H1 (cell line): ENCODE measurements at regions not wholly inside any gene's neighbourhood (a gene's known extent, or its start where the extent isn't known, plus 50 kb on each side); places are given as distances from the start of the nearest gene placed in this dataset.

ENCODE experiments used
- CTCF ChIA-PET: fragments of 300-600 bp; sonication (Branson Sonifier 250); formaldehyde crosslinking; loops from one replicate; lab custom pipeline; 2021; ENCODE audit not compliant: partially characterized antibody; lab: Charles Lee
- POLR2A ChIA-PET: fragments of 300-600 bp; sonication (Branson Sonifier 250); formaldehyde crosslinking; loops from one replicate; lab custom pipeline; 2021; ENCODE audit warnings: inconsistent platforms; ENCODE audit not compliant: partially characterized antibody; lab: Charles Lee
- DNase-seq, 2 experiments: peaks; one replicate each; pipeline versions ENCODE4 v3.0.0 to v3.0.0-alpha.2; 2010 to 2022; ENCODE audit warnings: low spot score in 2 of 2, low read depth in 1 of 2, mixed read lengths in 1 of 2
- FAIRE-seq: peaks from 2 replicates; lab custom pipeline; 2011; peaks lifted over from hg19 to GRCh38; lab: Jason Lieb, UNC
- H2AFZ ChIP-seq: 2 replicates; pipeline ENCODE4 v1.8.1; 2012; ENCODE audit warnings: low read length, inconsistent platforms
- H2AK5ac ChIP-seq: 2 replicates; pipeline ENCODE4 v1.6.1; 2013; ENCODE audit warnings: low read depth, low read length
- H2BK120ac ChIP-seq: replicated peaks from 2 replicates; pipeline ENCODE3; 2013; ENCODE audit warnings: low read depth, low read length, inconsistent platforms
- H2BK12ac ChIP-seq: 2 replicates; pipeline ENCODE4 v1.6.1; 2013; ENCODE audit warnings: low read depth, low read length
- H2BK15ac ChIP-seq: 2 replicates; pipeline ENCODE4 v1.6.1; 2013; ENCODE audit warnings: low read length
- H2BK20ac ChIP-seq: 2 replicates; pipeline ENCODE4 v1.6.1; 2013; ENCODE audit warnings: low read length
- H2BK5ac ChIP-seq: 2 replicates; pipeline ENCODE4 v1.6.1; 2013; ENCODE audit warnings: low read depth, low read length
- H3K14ac ChIP-seq: 2 replicates; pipeline ENCODE4 v1.6.1; 2013; ENCODE audit warnings: inconsistent platforms; ENCODE audit not compliant: insufficient read length
- H3K18ac ChIP-seq: 2 replicates; pipeline ENCODE4 v1.6.1; 2013; ENCODE audit warnings: low read length; ENCODE audit errors: extremely low read depth
- H3K23ac ChIP-seq: 2 replicates; pipeline ENCODE4 v1.6.1; 2013; ENCODE audit warnings: inconsistent platforms; ENCODE audit not compliant: insufficient read length
- H3K23me2 ChIP-seq: 2 replicates; pipeline ENCODE4 v1.6.1; 2013; ENCODE audit warnings: low read depth, low read length
- H3K27ac ChIP-seq: 2 replicates; pipeline ENCODE4 v1.6.1; 2011; ENCODE audit warnings: low read depth, low read length, inconsistent platforms
- H3K27me3 ChIP-seq, 4 experiments: replicated peaks in 1 of 4; 1 replicate in 1 of 4; 2 replicates in 3 of 4; pipeline versions ENCODE4 v1.6.1 to v1.8.1; 2011 to 2013; ENCODE audit warnings: low read length in 3 of 4, mild to moderate bottlenecking in 3 of 4, inconsistent platforms in 2 of 4, mixed read lengths in 2 of 4, moderate library complexity in 1 of 4; ENCODE audit not compliant: control insufficient read depth in 3 of 4, insufficient read depth in 3 of 4; ENCODE audit errors: extremely low read depth in 1 of 4
- H3K36me3 ChIP-seq, 4 experiments: 2 replicates each; pipeline versions ENCODE4 v1.6.1 to v1.8.1; 2011 to 2013; ENCODE audit warnings: mild to moderate bottlenecking in 4 of 4, low read length in 3 of 4, moderate library complexity in 2 of 4, control low read depth in 1 of 4, inconsistent platforms in 1 of 4; ENCODE audit not compliant: insufficient read depth in 4 of 4, control insufficient read depth in 2 of 4
- H3K4ac ChIP-seq: replicated peaks from 2 replicates; pipeline ENCODE3; 2013; ENCODE audit warnings: low read length, low read depth, mixed read lengths, inconsistent platforms; ENCODE audit not compliant: insufficient read length
- H3K4me1 ChIP-seq, 4 experiments: replicated peaks in 1 of 4; 1 replicate in 1 of 4; 2 replicates in 3 of 4; pipeline versions ENCODE4 v1.6.1 to v1.8.1; 2011 to 2013; ENCODE audit warnings: low read length in 3 of 4, inconsistent platforms in 2 of 4, mixed read lengths in 1 of 4; ENCODE audit not compliant: insufficient read depth in 4 of 4, control insufficient read depth in 3 of 4
- H3K4me2 ChIP-seq, 2 experiments: 2 replicates each; pipeline versions ENCODE4 v1.6.1 to v1.8.1; 2011 to 2013; ENCODE audit warnings: low read depth in 2 of 2, low read length in 2 of 2, control low read depth in 1 of 2, inconsistent platforms in 1 of 2, mild to moderate bottlenecking in 1 of 2; ENCODE audit not compliant: insufficient read depth in 1 of 2
- H3K4me3 ChIP-seq, 4 experiments: fragments of 200-600, 300-600 bp in 1 of 4; sonication (generic), shearing (Covaris generic), sonication (Bioruptor Twin) in 1 of 4; 2 replicates each; pipeline versions ENCODE4 v1.5.1 to v1.8.1; 2011 to 2016; ENCODE audit warnings: low read length in 4 of 4, low read depth in 3 of 4, control low read depth in 2 of 4, inconsistent platforms in 2 of 4, mild to moderate bottlenecking in 2 of 4, mixed read lengths in 1 of 4, moderate library complexity in 1 of 4; ENCODE audit not compliant: insufficient read depth in 2 of 4; ENCODE audit errors: extremely low read depth in 1 of 4
- H3K56ac ChIP-seq: replicated peaks from 2 replicates; pipeline ENCODE3; 2013; ENCODE audit warnings: low read depth, mild to moderate bottlenecking, mixed read lengths, low read length, inconsistent platforms; ENCODE audit not compliant: insufficient read length
- H3K79me1 ChIP-seq: 2 replicates; pipeline ENCODE4 v1.6.1; 2013; ENCODE audit warnings: low read depth, low read length, control low read depth
- H3K79me2 ChIP-seq, 2 experiments: 2 replicates each; pipeline versions ENCODE4 v1.6.1 to v1.8.1; 2012 to 2013; ENCODE audit warnings: low read length in 2 of 2, mild to moderate bottlenecking in 2 of 2, inconsistent platforms in 1 of 2; ENCODE audit not compliant: insufficient read depth in 2 of 2, control insufficient read depth in 1 of 2
- H3K9ac ChIP-seq, 4 experiments: replicated peaks in 1 of 4; 1 replicate in 1 of 4; 2 replicates in 3 of 4; pipeline versions ENCODE4 v1.6.1 to v1.8.1; 2011 to 2013; ENCODE audit warnings: low read depth in 3 of 4, low read length in 3 of 4, control low read depth in 2 of 4, mild to moderate bottlenecking in 2 of 4, moderate library complexity in 2 of 4, inconsistent platforms in 1 of 4; ENCODE audit errors: extremely low read depth in 1 of 4
- H3K9me3 ChIP-seq, 2 experiments: 2 replicates each; pipeline versions ENCODE4 v1.6.1 to v1.8.1; 2012 to 2013; ENCODE audit warnings: mild to moderate bottlenecking in 2 of 2, moderate library complexity in 2 of 2, control low read depth in 1 of 2, inconsistent platforms in 1 of 2, low read depth in 1 of 2, low read length in 1 of 2, mixed read lengths in 1 of 2; ENCODE audit not compliant: insufficient read depth in 2 of 2
- H4K20me1 ChIP-seq, 2 experiments: replicated peaks in 1 of 2; 2 replicates each; pipeline versions ENCODE3 to v1.8.1; 2011 to 2013; ENCODE audit warnings: inconsistent platforms in 2 of 2, low read length in 2 of 2, mild to moderate bottlenecking in 1 of 2; ENCODE audit not compliant: insufficient read depth in 2 of 2, control insufficient read depth in 1 of 2
- H4K5ac ChIP-seq: 2 replicates; pipeline ENCODE4 v1.6.1; 2013; ENCODE audit warnings: low read length, low read depth, mixed read lengths, inconsistent platforms; ENCODE audit not compliant: insufficient read length
- H4K8ac ChIP-seq: 2 replicates; pipeline ENCODE4 v1.8.0; 2013; ENCODE audit warnings: mild to moderate bottlenecking, moderate library complexity, low read length, inconsistent platforms; ENCODE audit not compliant: insufficient read depth; ENCODE audit errors: extremely low read depth
- H4K91ac ChIP-seq: replicated peaks from 2 replicates; pipeline ENCODE3; 2013; ENCODE audit warnings: low read length, mixed read lengths, inconsistent platforms; ENCODE audit not compliant: insufficient read length
- CBX8 ChIP-seq: fragments of 300-800, 300-1000 bp; sonication (generic); IDR thresholded peaks from 2 replicates; pipeline ENCODE4 v1.7.1; 2016; ENCODE audit warnings: low read depth, low read length, borderline replicate concordance
- CTCF ChIP-seq, 3 experiments: IDR thresholded peaks; 1 replicate in 2 of 3; 2 replicates in 1 of 3; pipeline versions ENCODE4 v1.5.1 to v1.6.1; 2011; ENCODE audit warnings: low read length in 3 of 3, mild to moderate bottlenecking in 3 of 3, inconsistent platforms in 2 of 3, low read depth in 1 of 3, moderate library complexity in 1 of 3; ENCODE audit not compliant: insufficient read depth in 1 of 3; ENCODE audit errors: control extremely low read depth in 1 of 3
- EGR1 ChIP-seq: IDR thresholded peaks from 2 replicates; pipeline ENCODE4 v1.6.1; 2011; ENCODE audit warnings: low read depth, low read length, borderline replicate concordance
- EP300 ChIP-seq, 2 experiments: IDR thresholded peaks; 1 replicate in 1 of 2; 2 replicates in 1 of 2; pipeline ENCODE4 v1.6.1; 2011 to 2012; ENCODE audit warnings: low read depth in 2 of 2, low read length in 2 of 2, mild to moderate bottlenecking in 2 of 2, borderline replicate concordance in 1 of 2, inconsistent platforms in 1 of 2, moderate library complexity in 1 of 2
- GTF2F1 ChIP-seq: IDR thresholded peaks from 2 replicates; pipeline ENCODE4 v1.6.1; 2012; ENCODE audit warnings: low read depth, low read length, improper control_type of control experiment, borderline replicate concordance
- KDM1A ChIP-seq: fragments of 200-600, 300-600 bp; sonication (generic); IDR thresholded peaks from 2 replicates; pipeline ENCODE4 v1.7.1; 2016; ENCODE audit warnings: mild to moderate bottlenecking, low read length, borderline replicate concordance
- KDM5A ChIP-seq: fragments of 200-600 bp; IDR thresholded peaks from 2 replicates; pipeline ENCODE4 v1.7.1; 2012; ENCODE audit warnings: mild to moderate bottlenecking, low read length, inconsistent platforms, mixed read lengths
- POLR2A ChIP-seq, 2 experiments: IDR thresholded peaks; 1 replicate in 1 of 2; 2 replicates in 1 of 2; pipeline ENCODE4 v1.6.1; 2011; ENCODE audit warnings: low read depth in 2 of 2, low read length in 2 of 2, mild to moderate bottlenecking in 2 of 2; ENCODE audit errors: control extremely low read depth in 1 of 2
- RBBP5 ChIP-seq: IDR thresholded peaks from 2 replicates; pipeline ENCODE4 v1.7.1; 2012; ENCODE audit warnings: low read depth, mild to moderate bottlenecking, inconsistent platforms, low read length, moderate library complexity, borderline replicate concordance
- RFX5 ChIP-seq: IDR thresholded peaks from 2 replicates; pipeline ENCODE4 v1.6.1; 2011; ENCODE audit warnings: low read depth, low read length, improper control_type of control experiment, borderline replicate concordance
- SP2 ChIP-seq: IDR thresholded peaks from 2 replicates; pipeline ENCODE4 v1.6.1; 2012; ENCODE audit warnings: mild to moderate bottlenecking, low read length, inconsistent platforms
- SRF ChIP-seq: IDR thresholded peaks from 2 replicates; pipeline ENCODE4 v1.6.1; 2011; ENCODE audit warnings: mild to moderate bottlenecking, low read depth, low read length, moderate library complexity
- TAF7 ChIP-seq: optimal IDR thresholded peaks from 2 replicates; pipeline ENCODE3; 2011; ENCODE audit warnings: low read depth, mild to moderate bottlenecking, inconsistent platforms, low read length, moderate library complexity, borderline replicate concordance
- WGBS, 2 experiments: shearing (Covaris generic) in 1 of 2; methylation state at CpG; one replicate each; pipeline versions ENCODE4 v1.1.6 to v1.1.7; 2013 to 2015; ENCODE audit warnings: low lambda C conversion rate in 2 of 2, mixed read lengths in 2 of 2, inconsistent platforms in 1 of 2, low coverage in 1 of 2, missing lambda C conversion rate in 1 of 2; ENCODE audit not compliant: insufficient replicate concordance in 2 of 2, insufficient coverage in 1 of 2, insufficient read length in 1 of 2; ENCODE audit errors: extremely low coverage in 1 of 2, missing lambda C conversion rate in 1 of 2; 5-methylcytosine and 5-hydroxymethylcytosine counted together

GRCh38 chr9:16205455-16205854 is 652.6 kb downstream of the CCDC171 start:
- Histone ChIP-seq H2BK20ac (no peak overlapping the region), H3K4ac (no peak overlapping the region), H2AK5ac (no peak overlapping the region), H3K36me3 (no peaks in the 10 kb centered on the region), H4K8ac (no peak overlapping the region), H2BK120ac (no peak overlapping the region), H3K79me1 (no peaks in the 10 kb centered on the region), H2BK5ac (no peak overlapping the region), H3K9ac (no peak overlapping the region), H3K4me1 (0 out of 7 replicates have a peak, but pooled peaks cover 0 to 2% (median 0%) of the 10 kb centered on the region in 4 experiments), H3K56ac (no peak overlapping the region), H3K79me2 (no peaks in the 10 kb centered on the region), H3K23ac (no peak overlapping the region), H3K18ac (no peak overlapping the region), H4K20me1 (no peaks in the 10 kb centered on the region), H3K4me2 (no peak overlapping the region), H3K23me2 (no peaks in the 10 kb centered on the region), H4K91ac (no peak overlapping the region), H2AFZ (no peak overlapping the region), H3K27me3 (no peaks in the 10 kb centered on the region), H2BK15ac (no peak overlapping the region), H4K5ac (no peak overlapping the region), H2BK12ac (no peak overlapping the region), H3K9me3 (no peaks in the 10 kb centered on the region), H3K27ac (no peak overlapping the region), H3K14ac (no peak overlapping the region), H3K4me3 (no peak overlapping the region)
- POLR2A ChIA-PET, result no interaction called here
- FAIRE-seq (no peak), DNase-seq (no peak)
- 86% methylated on average over 2 of the region's 2 CpGs; no CpG with 5 or more reads in 1 of the 2 experiments for WGBS, 2 experiments
- CTCF ChIA-PET, result interaction anchor here (0.8 kb wide), 1 partner anchor 52 kb away, joined by 4 read pairs; no protein-coding TSS in a partner anchor
- TF ChIP-seq POLR2A (IDR thresholded peaks at IDR 0.05; ENCODE audit: control extremely low read depth in 1 of 2, low read depth in 2 of 2, low read length in 2 of 2) (no peak), TAF7 (no peak), GTF2F1 (no peak), EGR1 (no peak), CTCF (IDR thresholded peaks at IDR 0.05; ENCODE audit: control extremely low read depth in 1 of 3, insufficient read depth in 1 of 3, low read depth in 1 of 3, low read length in 3 of 3) (no peak), EP300 (IDR thresholded peaks at IDR 0.05; ENCODE audit: borderline replicate concordance in 1 of 2, low read depth in 2 of 2, low read length in 2 of 2) (no peak), KDM5A (no peak), SP2 (no peak), RBBP5 (no peak), KDM1A (no peak), RFX5 (no peak), SRF (no peak), CBX8 (no peak)
